ENCODE measurements at regions not wholly inside any gene's neighbourhood (a gene's known extent, or its start where the extent isn't known, plus 50 kb on each side); places are given as distances from the start of the nearest gene placed in this dataset.
A peak's percentile ranks its signal among the peaks of the same experiment; 100 is the strongest.

GRCh38 chr20:19909725-19910124 is 107.4 kb upstream of the NAA20 start:
- H3K79me2 ChIP-seq (ENCODE audit: insufficient read depth, low read length) = no peaks in the 10 kb centered on the region
- Mint-ChIP-seq H3K4me3 (peak overlapping the region; percentile 34 to 67), H3K4me1 (peaks cover 76% of the 10 kb centered on the region), H3K9me3 (peaks cover 0 to 4% (median 0%) of the 10 kb centered on the region in 7 donors), H3K36me3 (peaks cover 4 to 31% of the 10 kb centered on the region in 2 donors), H3K27me3 (ENCODE audit: low read depth in 3 of 3) (peaks cover 0 to 4% (median 4%) of the 10 kb centered on the region in 3 donors), H3K27ac (peak overlapping the region; percentile 81 to 90 (median 88))
- H3K27ac ChIP-seq (ENCODE audit: low read depth in 1 of 2, low read length in 2 of 2) = peak overlapping the region; percentile 73 to 74
- 0% methylated on average over 3 of the region's 4 CpGs for WGBS (ENCODE audit: insufficient coverage)
- no peaks in the 10 kb centered on the region for H3K36me3 ChIP-seq (replicated peaks in 1 of 2; ENCODE audit: control insufficient read depth in 1 of 2, insufficient read depth in 2 of 2, low read length in 2 of 2)
- TF ChIP-seq CTCF (IDR thresholded peaks at IDR 0.05) = no peak
- H3K9ac ChIP-seq (ENCODE audit: insufficient read depth, low read length, poor library complexity, severe bottlenecking) = no peak overlapping the region
- intact Hi-C loops (cut with micrococcal nuclease) = loop anchor here in 1 of 2 donors (5.0 to 10.0 kb wide), 3 partner anchors 68 to 355 kb away; no protein-coding TSS in a partner anchor
- peaks cover 75 to 77% of the 10 kb centered on the region in 2 donors for H3K4me1 ChIP-seq (ENCODE audit: control insufficient read depth in 1 of 2, insufficient read depth in 2 of 2, low read length in 2 of 2)
- no peaks in the 10 kb centered on the region for H3K27me3 ChIP-seq (ENCODE audit: control insufficient read depth in 2 of 2, insufficient read depth in 2 of 2, low read length in 2 of 2)
- H3K4me3 ChIP-seq (replicated peaks in 1 of 3; ENCODE audit: low read depth in 2 of 3, low read length in 3 of 3) = peak overlapping the region in 1 of 3 experiments; percentile 42
- H2AFZ ChIP-seq (ENCODE audit: insufficient read depth, low read depth, low read length, poor library complexity, severe bottlenecking) = peak overlapping the region; percentile 48
- peak in 2 of 3 donors; percentile 57 to 61 for DNase-seq
- H4K20me1 ChIP-seq (ENCODE audit: insufficient read depth, low read length) = no peaks in the 10 kb centered on the region
- H3K4me2 ChIP-seq (replicated peaks; ENCODE audit: extremely low read depth, low read length, poor library complexity, severe bottlenecking) = peak overlapping the region; percentile 54
- H3K9me3 ChIP-seq (replicated peaks in 1 of 2; ENCODE audit: control insufficient read depth in 1 of 2, insufficient read depth in 1 of 2, low read length in 2 of 2) = no peaks in the 10 kb centered on the region

GRCh38 chr20:19911810-19912382 is 105.3 kb upstream of the NAA20 start:
- H3K9ac ChIP-seq (ENCODE audit: insufficient read depth, low read length, poor library complexity, severe bottlenecking) = no peak overlapping the region
- Mint-ChIP-seq H3K36me3 (peaks cover 5 to 24% of the 10 kb centered on the region in 2 donors), H3K4me1 (peaks cover 92% of the 10 kb centered on the region), H3K9me3 (peaks cover 0 to 4% (median 0%) of the 10 kb centered on the region in 7 donors), H3K4me3 (no peak overlapping the region), H3K27ac (peak overlapping the region in 5 of 7 donors; percentile 11 to 53 (median 22)), H3K27me3 (ENCODE audit: low read depth in 3 of 3) (peaks cover 0 to 6% (median 3%) of the 10 kb centered on the region in 3 donors)
- no peak for TF ChIP-seq CTCF (IDR thresholded peaks at IDR 0.05)
- intact Hi-C loops (cut with micrococcal nuclease) = loop anchor here in 1 of 2 donors (10.0 kb wide), 1 partner anchor 353 kb away; no protein-coding TSS in a partner anchor
- H3K27ac ChIP-seq (ENCODE audit: low read depth in 1 of 2, low read length in 2 of 2) = no peak overlapping the region
- no peak overlapping the region for H2AFZ ChIP-seq (ENCODE audit: insufficient read depth, low read depth, low read length, poor library complexity, severe bottlenecking)
- no peaks in the 10 kb centered on the region for H3K9me3 ChIP-seq (replicated peaks in 1 of 2; ENCODE audit: control insufficient read depth in 1 of 2, insufficient read depth in 1 of 2, low read length in 2 of 2)
- no peak for DNase-seq
- H3K4me2 ChIP-seq (replicated peaks; ENCODE audit: extremely low read depth, low read length, poor library complexity, severe bottlenecking) = no peak overlapping the region
- peaks cover 4% of the 10 kb centered on the region for H3K79me2 ChIP-seq (ENCODE audit: insufficient read depth, low read length)
- peaks cover 90 to 91% of the 10 kb centered on the region in 2 donors for H3K4me1 ChIP-seq (ENCODE audit: control insufficient read depth in 1 of 2, insufficient read depth in 2 of 2, low read length in 2 of 2)
- no peaks in the 10 kb centered on the region for H3K27me3 ChIP-seq (ENCODE audit: control insufficient read depth in 2 of 2, insufficient read depth in 2 of 2, low read length in 2 of 2)
- H3K36me3 ChIP-seq (replicated peaks in 1 of 2; ENCODE audit: control insufficient read depth in 1 of 2, insufficient read depth in 2 of 2, low read length in 2 of 2) = no peaks in the 10 kb centered on the region
- 61% methylated on average over 3 of the region's 4 CpGs for WGBS (ENCODE audit: insufficient coverage)
- H4K20me1 ChIP-seq (ENCODE audit: insufficient read depth, low read length) = no peaks in the 10 kb centered on the region
- no peak overlapping the region for H3K4me3 ChIP-seq (replicated peaks in 1 of 3; ENCODE audit: low read depth in 2 of 3, low read length in 3 of 3)
